Neural crest cell (in vitro differentiated cells): ENCODE measurements at regions not wholly inside any gene's neighbourhood (a gene's known extent, or its start where the extent isn't known, plus 50 kb on each side); places are given as distances from the start of the nearest gene placed in this dataset.

Experiments used
- DNase-seq: peaks from one replicate; pipeline ENCODE4 v3.0.0; 2021; ENCODE audit warnings: low read depth, mixed read lengths, low spot score
- H3K27ac Mint-ChIP-seq: one replicate; pipeline ENCODE4 v1.8.0; 2021; ENCODE audit warnings: mild to moderate bottlenecking, mixed read lengths; ENCODE audit not compliant: unreplicated experiment
- H3K27me3 Mint-ChIP-seq: 2 replicates; pipeline ENCODE4 v1.8.0; 2021; ENCODE audit warnings: low read depth, mild to moderate bottlenecking, mixed read lengths
- H3K36me3 Mint-ChIP-seq: 2 replicates; pipeline ENCODE4 v1.8.0; 2021; ENCODE audit warnings: low read depth, mild to moderate bottlenecking, mixed read lengths
- H3K4me1 Mint-ChIP-seq: 2 replicates; pipeline ENCODE4 v1.8.0; 2021; ENCODE audit warnings: mixed read lengths
- H3K4me3 Mint-ChIP-seq: one replicate; pipeline ENCODE4 v1.8.0; 2021; ENCODE audit warnings: mild to moderate bottlenecking, mixed read lengths
- H3K9me3 Mint-ChIP-seq: 2 replicates; pipeline ENCODE4 v1.8.0; 2021; ENCODE audit warnings: mixed read lengths
- TF ChIP-seq, protein P1 (sequence below): fragments of 200-600 bp; sonication (generic); conservative IDR thresholded peaks from 2 replicates; pipeline ENCODE4 v1.5.0; 2021; ENCODE audit warnings: antibody characterized with exemption, mild to moderate bottlenecking

DNA sequence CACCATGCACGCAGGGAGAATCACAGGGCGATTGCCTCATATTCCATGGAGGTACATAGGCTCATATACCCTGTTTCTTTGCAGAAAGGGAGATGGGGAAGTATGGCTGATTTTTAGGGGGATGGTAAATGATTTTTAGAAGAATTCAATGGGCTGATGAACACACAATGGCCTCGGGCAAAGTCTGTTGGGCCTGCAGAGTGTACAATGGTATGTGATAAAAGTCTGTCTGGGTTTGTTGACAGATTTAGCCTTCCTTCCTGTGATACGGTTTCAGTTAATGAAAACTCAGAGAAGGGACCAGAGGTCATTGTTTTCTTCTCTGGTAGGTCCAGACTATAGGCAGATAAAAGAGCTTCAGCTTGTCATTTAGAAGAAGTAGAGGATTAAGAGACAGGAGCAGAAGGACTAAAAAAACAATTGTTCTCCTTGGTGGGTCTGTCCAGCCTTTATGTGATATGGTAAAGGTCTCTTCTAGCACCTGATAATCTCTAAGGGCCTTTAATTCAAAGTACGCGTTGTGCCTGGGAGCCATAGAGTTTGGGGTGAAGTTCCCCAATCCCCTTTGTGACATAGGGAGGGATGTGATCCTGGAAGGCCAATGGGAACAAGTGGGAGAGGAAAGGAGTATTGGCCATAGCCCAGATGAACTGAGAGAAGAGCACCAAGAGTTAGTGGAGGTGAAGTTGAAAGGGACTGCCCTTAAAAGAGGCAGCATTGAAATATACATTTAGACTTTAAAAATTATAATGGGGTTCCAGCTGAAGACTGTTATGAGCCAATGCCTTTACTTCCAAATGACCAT is 107.5 kb upstream of the SERPINE2 start:
- TF ChIP-seq, protein P1, sequence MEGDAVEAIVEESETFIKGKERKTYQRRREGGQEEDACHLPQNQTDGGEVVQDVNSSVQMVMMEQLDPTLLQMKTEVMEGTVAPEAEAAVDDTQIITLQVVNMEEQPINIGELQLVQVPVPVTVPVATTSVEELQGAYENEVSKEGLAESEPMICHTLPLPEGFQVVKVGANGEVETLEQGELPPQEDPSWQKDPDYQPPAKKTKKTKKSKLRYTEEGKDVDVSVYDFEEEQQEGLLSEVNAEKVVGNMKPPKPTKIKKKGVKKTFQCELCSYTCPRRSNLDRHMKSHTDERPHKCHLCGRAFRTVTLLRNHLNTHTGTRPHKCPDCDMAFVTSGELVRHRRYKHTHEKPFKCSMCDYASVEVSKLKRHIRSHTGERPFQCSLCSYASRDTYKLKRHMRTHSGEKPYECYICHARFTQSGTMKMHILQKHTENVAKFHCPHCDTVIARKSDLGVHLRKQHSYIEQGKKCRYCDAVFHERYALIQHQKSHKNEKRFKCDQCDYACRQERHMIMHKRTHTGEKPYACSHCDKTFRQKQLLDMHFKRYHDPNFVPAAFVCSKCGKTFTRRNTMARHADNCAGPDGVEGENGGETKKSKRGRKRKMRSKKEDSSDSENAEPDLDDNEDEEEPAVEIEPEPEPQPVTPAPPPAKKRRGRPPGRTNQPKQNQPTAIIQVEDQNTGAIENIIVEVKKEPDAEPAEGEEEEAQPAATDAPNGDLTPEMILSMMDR, result no peak
- Mint-ChIP-seq H3K9me3 (peaks cover 4% of the 10 kb centered on the region), H3K36me3 (no peaks in the 10 kb centered on the region), H3K4me1 (peaks cover 28% of the 10 kb centered on the region), H3K27me3 (no peaks in the 10 kb centered on the region), H3K4me3 (no peak overlapping the region), H3K27ac (peak overlapping the region; percentile 45)
- DNase-seq, result no peak

DNA sequence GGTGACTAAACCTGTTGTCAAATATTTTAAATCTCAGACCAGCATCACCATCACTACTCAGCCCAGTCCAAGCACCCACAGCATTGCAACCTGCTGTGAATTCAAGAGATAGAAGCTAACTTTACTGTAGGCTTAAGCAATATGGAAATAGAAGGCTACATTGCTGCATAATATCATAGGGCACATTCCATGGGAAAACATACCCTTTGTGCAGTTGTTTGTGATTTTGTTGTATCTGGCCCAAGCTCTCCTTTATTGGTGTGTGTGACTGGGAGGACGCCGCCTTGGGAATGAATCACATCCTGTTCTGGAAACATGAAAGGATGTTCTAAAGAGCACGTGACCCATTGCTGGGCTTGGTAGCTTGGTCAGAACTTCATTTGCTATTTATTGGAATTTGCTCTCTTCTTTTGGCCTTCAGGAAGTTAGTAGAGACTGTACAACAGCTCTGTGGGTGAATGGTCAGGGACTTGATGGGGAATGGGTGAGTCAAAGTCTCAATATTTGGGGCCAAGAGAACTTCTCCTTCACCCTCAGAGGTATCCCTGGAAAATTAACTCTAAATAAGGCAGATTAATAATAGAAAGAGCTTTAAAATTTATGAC is 106.8 kb upstream of the SERPINE2 start:
- no peaks in the 10 kb centered on the region for H3K27me3 Mint-ChIP-seq
- H3K9me3 Mint-ChIP-seq, result peaks cover 3% of the 10 kb centered on the region
- H3K4me1 Mint-ChIP-seq, result peaks cover 28% of the 10 kb centered on the region
- TF ChIP-seq, protein P1, result no peak
- no peak for DNase-seq
- no peaks in the 10 kb centered on the region for H3K36me3 Mint-ChIP-seq
- H3K4me3 Mint-ChIP-seq, result no peak overlapping the region
- H3K27ac Mint-ChIP-seq, result no peak overlapping the region

DNA sequence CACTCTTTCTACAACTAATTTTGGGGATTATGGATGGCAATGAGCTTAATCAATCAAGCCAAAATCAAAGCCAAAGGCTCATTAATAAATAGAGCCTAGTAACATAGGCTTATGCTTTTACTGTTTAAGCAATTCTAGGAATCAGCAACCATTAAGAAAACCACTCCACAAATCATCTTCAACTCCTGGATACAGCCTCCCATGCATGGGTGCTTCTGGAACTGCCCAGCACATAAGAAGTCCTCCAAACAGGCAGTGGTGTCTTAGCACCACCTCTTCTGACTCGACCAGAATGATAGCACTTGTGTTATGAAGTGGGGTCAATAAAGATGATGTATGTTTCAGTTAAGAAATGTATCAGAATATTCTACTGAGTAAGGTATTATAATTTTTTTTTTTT is 104.4 kb upstream of the SERPINE2 start:
- H3K36me3 Mint-ChIP-seq, result no peaks in the 10 kb centered on the region
- no peak overlapping the region for H3K4me3 Mint-ChIP-seq
- no peaks in the 10 kb centered on the region for H3K27me3 Mint-ChIP-seq
- peaks cover 13% of the 10 kb centered on the region for H3K4me1 Mint-ChIP-seq
- TF ChIP-seq, protein P1, result no peak
- no peak for DNase-seq
- no peaks in the 10 kb centered on the region for H3K9me3 Mint-ChIP-seq
- no peak overlapping the region for H3K27ac Mint-ChIP-seq

DNA sequence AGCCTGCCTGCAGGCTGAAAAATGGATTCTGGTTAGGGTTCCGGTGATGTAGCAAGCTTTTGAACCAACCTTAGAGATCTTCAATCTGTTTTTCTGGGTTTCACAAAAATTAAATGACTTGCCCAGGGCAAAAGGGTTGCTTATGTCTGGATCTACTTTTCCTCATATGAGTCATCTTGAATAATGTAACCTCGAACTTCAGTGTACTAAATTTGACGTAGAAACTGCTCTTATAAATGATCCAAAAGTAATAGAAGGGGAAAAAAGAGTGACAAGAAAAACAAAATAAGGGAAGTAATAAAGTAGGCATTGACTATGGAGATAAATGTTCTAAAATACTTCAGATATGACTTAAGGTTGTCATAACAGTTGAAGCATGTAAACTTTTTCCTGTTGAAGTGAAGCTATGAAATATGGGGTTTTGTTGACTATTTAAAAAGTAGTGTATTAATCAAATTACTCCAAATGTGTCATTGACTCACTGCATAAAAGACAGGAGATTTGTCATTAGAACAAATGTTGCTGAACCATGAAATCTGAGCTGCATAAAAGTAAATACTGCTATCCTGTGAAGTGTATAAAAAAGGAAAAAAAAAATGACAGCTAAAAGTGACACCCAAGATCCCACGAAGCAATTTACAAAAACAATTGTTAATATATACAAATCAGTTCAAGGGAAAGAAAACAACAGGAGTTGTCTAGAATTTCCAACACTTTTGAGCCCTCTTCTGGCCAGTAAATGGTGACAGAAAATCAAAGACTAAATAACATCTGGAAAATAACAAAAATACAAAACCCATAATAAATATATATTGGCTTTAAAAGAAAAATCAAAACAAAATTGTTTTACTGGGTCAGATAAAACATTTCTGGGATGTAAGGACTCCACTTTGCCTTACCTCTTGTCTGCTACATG is 103.6 kb upstream of the SERPINE2 start:
- TF ChIP-seq, protein P1, result no peak
- DNase-seq, result no peak
- Mint-ChIP-seq H3K27me3 (no peaks in the 10 kb centered on the region), H3K4me3 (no peak overlapping the region), H3K9me3 (no peaks in the 10 kb centered on the region), H3K4me1 (peaks cover 13% of the 10 kb centered on the region), H3K36me3 (no peaks in the 10 kb centered on the region), H3K27ac (no peak overlapping the region)

DNA sequence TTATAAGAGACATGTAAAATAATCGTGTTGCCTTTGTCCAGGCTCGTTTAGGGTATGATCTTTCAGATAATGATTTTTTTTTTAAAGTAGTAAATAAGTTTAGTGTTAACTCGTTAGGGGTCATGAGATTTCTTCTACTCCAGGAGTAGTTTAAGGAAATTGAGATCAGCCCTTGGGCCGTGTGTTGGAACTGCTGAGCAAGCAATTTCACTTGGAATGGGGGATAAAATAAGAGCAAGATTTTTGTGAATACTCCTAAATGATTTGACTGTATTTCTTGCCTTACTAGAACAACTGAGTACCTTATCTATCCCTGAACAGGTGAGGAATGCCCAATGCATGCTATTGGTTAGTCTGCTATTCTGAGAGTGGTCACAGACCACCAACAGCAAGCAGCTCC is 102.2 kb upstream of the SERPINE2 start:
- no peak for DNase-seq
- H3K4me1 Mint-ChIP-seq, result peaks cover 8% of the 10 kb centered on the region
- no peak overlapping the region for H3K27ac Mint-ChIP-seq
- TF ChIP-seq, protein P1, result no peak
- H3K9me3 Mint-ChIP-seq, result no peaks in the 10 kb centered on the region
- H3K36me3 Mint-ChIP-seq, result no peaks in the 10 kb centered on the region
- H3K4me3 Mint-ChIP-seq, result no peak overlapping the region
- H3K27me3 Mint-ChIP-seq, result no peaks in the 10 kb centered on the region
